ENCODE measurements at regions not wholly inside any gene's neighbourhood (a gene's known extent, or its start where the extent isn't known, plus 50 kb on each side); places are given as distances from the start of the nearest gene placed in this dataset.

- Histone ChIP-seq H3K27me3 (replicated peaks) (no peaks in the 10 kb centered on the region), H3K27ac (no peak overlapping the region), H3K4me3 (ENCODE audit: low read depth, low read length) (no peak overlapping the region), H3K36me3 (replicated peaks) (no peaks in the 10 kb centered on the region)
- in situ Hi-C loops (cut with HindIII; ENCODE audit: low pct_ligation_motif_present, low sequenced_read_pairs) = no loop called here
- TF ChIP-seq CTCF (IDR thresholded peaks at IDR 0.05; ENCODE audit: low read depth, low read length, missing control alignments) = no peak
- no peak for DNase-seq
Observed at GRCh38 chr21:28832715-28833061, 160.0 kb downstream of the LTN1 start.

GRCh38 chr21:28832013-28832714 is 160.5 kb downstream of the LTN1 start:
- H3K4me3 ChIP-seq (ENCODE audit: low read depth, low read length) = no peak overlapping the region
- in situ Hi-C loops (cut with HindIII; ENCODE audit: low pct_ligation_motif_present, low sequenced_read_pairs) = no loop called here

GRCh38 chr21:28828981-28829380 is 163.7 kb downstream of the LTN1 start:
- DNase-seq = no peak
- in situ Hi-C loops (cut with HindIII; ENCODE audit: low pct_ligation_motif_present, low sequenced_read_pairs) = no loop called here
- TF ChIP-seq CTCF (IDR thresholded peaks at IDR 0.05; ENCODE audit: low read depth, low read length, missing control alignments) = no peak

More at GRCh38 chr21:28832013-28832714, 160.5 kb downstream of the LTN1 start:
- no peaks in the 10 kb centered on the region for H3K27me3 ChIP-seq (replicated peaks)
- no peak for TF ChIP-seq CTCF (IDR thresholded peaks at IDR 0.05; ENCODE audit: low read depth, low read length, missing control alignments)
- no peaks in the 10 kb centered on the region for H3K36me3 ChIP-seq (replicated peaks)
- H3K27ac ChIP-seq = no peak overlapping the region
- no peak for DNase-seq

GRCh38 chr21:28828021-28828420 is 164.7 kb downstream of the LTN1 start:
- no peak for TF ChIP-seq CTCF (IDR thresholded peaks at IDR 0.05; ENCODE audit: low read depth, low read length, missing control alignments)
- in situ Hi-C loops (cut with HindIII; ENCODE audit: low pct_ligation_motif_present, low sequenced_read_pairs) = no loop called here
- H3K27me3 ChIP-seq (replicated peaks) = no peaks in the 10 kb centered on the region
- no peak overlapping the region for H3K27ac ChIP-seq
- no peak overlapping the region for H3K4me3 ChIP-seq (ENCODE audit: low read depth, low read length)
- DNase-seq = no peak
- H3K36me3 ChIP-seq (replicated peaks) = no peaks in the 10 kb centered on the region

More at GRCh38 chr21:28828981-28829380, 163.7 kb downstream of the LTN1 start:
- Histone ChIP-seq H3K27ac (no peak overlapping the region), H3K36me3 (replicated peaks) (no peaks in the 10 kb centered on the region), H3K4me3 (ENCODE audit: low read depth, low read length) (no peak overlapping the region), H3K27me3 (replicated peaks) (no peaks in the 10 kb centered on the region)

- H3K36me3 ChIP-seq (replicated peaks) = no peaks in the 10 kb centered on the region
- in situ Hi-C loops (cut with HindIII; ENCODE audit: low pct_ligation_motif_present, low sequenced_read_pairs) = no loop called here
Observed at GRCh38 chr21:28827422-28827821, 165.3 kb downstream of the LTN1 start.

More at GRCh38 chr21:28827422-28827821, 165.3 kb downstream of the LTN1 start:
- TF ChIP-seq CTCF (IDR thresholded peaks at IDR 0.05; ENCODE audit: low read depth, low read length, missing control alignments) = no peak
- DNase-seq = no peak
- no peak overlapping the region for H3K4me3 ChIP-seq (ENCODE audit: low read depth, low read length)
- H3K27ac ChIP-seq = no peak overlapping the region
- H3K27me3 ChIP-seq (replicated peaks) = no peaks in the 10 kb centered on the region

Data from brain microvascular endothelial cell (primary cell).